Liver (tissue), 8 donors: ENCODE measurements at regions not wholly inside any gene's neighbourhood (a gene's known extent, or its start where the extent isn't known, plus 50 kb on each side); places are given as distances from the start of the nearest gene placed in this dataset.

ENCODE experiments used
- DNase-seq: peaks from one replicate; pipeline ENCODE4 v3.0.0-alpha.2; 2017; ENCODE audit warnings: low spot score
- H3K27ac ChIP-seq, 2 donors: one replicate each; pipeline ENCODE4 v1.7.0; 2013; ENCODE audit warnings: inconsistent platforms in 2 of 2, low read length in 2 of 2, control low read depth in 1 of 2, low read depth in 1 of 2, mild to moderate bottlenecking in 1 of 2
- H3K27me3 ChIP-seq, 4 donors: one replicate each; pipeline versions ENCODE4 v1.6.1 to v1.7.0; 2013; ENCODE audit warnings: low read length in 3 of 4, inconsistent platforms in 1 of 4, mild to moderate bottlenecking in 1 of 4, moderate library complexity in 1 of 4; ENCODE audit not compliant: control insufficient read depth in 4 of 4, insufficient read depth in 4 of 4
- H3K36me3 ChIP-seq, 4 donors: one replicate each; pipeline versions ENCODE4 v1.6.1 to v1.7.0; 2013; ENCODE audit warnings: low read length in 3 of 4, mild to moderate bottlenecking in 3 of 4, low read depth in 1 of 4, moderate library complexity in 1 of 4; ENCODE audit not compliant: control insufficient read depth in 4 of 4, insufficient read depth in 3 of 4
- H3K4me1 ChIP-seq, 4 donors: one replicate each; pipeline versions ENCODE4 v1.6.1 to v1.7.0; 2013; ENCODE audit warnings: low read length in 3 of 4, mild to moderate bottlenecking in 3 of 4, moderate library complexity in 1 of 4; ENCODE audit not compliant: control insufficient read depth in 4 of 4, insufficient read depth in 4 of 4
- H3K4me3 ChIP-seq, 3 donors: one replicate each; pipeline versions ENCODE4 v1.6.1 to v1.7.0; 2013; ENCODE audit warnings: low read length in 3 of 3, control low read depth in 1 of 3, low read depth in 1 of 3, mild to moderate bottlenecking in 1 of 3
- H3K9ac ChIP-seq, 2 donors: one replicate each; pipeline ENCODE4 v1.7.0; 2013; ENCODE audit warnings: low read length in 2 of 2, mild to moderate bottlenecking in 2 of 2, moderate library complexity in 2 of 2, control low read depth in 1 of 2, low read depth in 1 of 2
- H3K9me3 ChIP-seq, 4 donors: one replicate each; pipeline versions ENCODE4 v1.6.1 to v1.7.0; 2013; ENCODE audit warnings: low read length in 3 of 4; ENCODE audit not compliant: control insufficient read depth in 4 of 4
- ATF3 ChIP-seq: IDR thresholded peaks from 2 replicates; pipeline ENCODE4 v1.6.1; 2016; ENCODE audit warnings: antibody characterized with exemption
- CTCF ChIP-seq: fragments of 150-350 bp; IDR thresholded peaks from 2 replicates; pipeline ENCODE4 v1.5.1; 2017; ENCODE audit warnings: improper control_type of control experiment, low read depth, low read length; ENCODE audit not compliant: missing input control
- EGR1 ChIP-seq, 2 donors: IDR thresholded peaks; 2 replicates each; pipeline ENCODE4 v1.6.1; 2016 to 2018; ENCODE audit warnings: antibody characterized with exemption in 2 of 2, low read depth in 2 of 2
- FOXA1 ChIP-seq: IDR thresholded peaks from 2 replicates; pipeline ENCODE4 v1.6.1; 2016; ENCODE audit warnings: antibody characterized with exemption
- FOXA2 ChIP-seq: IDR thresholded peaks from 2 replicates; pipeline ENCODE4 v1.6.1; 2016; ENCODE audit warnings: antibody characterized with exemption
- GABPA ChIP-seq, 2 donors: IDR thresholded peaks in 1 of 2; conservative IDR thresholded peaks in 1 of 2; 2 replicates each; pipeline ENCODE4 v1.6.1; 2016; ENCODE audit warnings: antibody characterized with exemption in 2 of 2, mild to moderate bottlenecking in 1 of 2, moderate library complexity in 1 of 2
- HNF4A ChIP-seq, 2 donors: conservative IDR thresholded peaks; 2 replicates each; pipeline ENCODE4 v1.6.1; 2016; ENCODE audit warnings: antibody characterized with exemption in 2 of 2, mild to moderate bottlenecking in 2 of 2
- HNF4G ChIP-seq: IDR thresholded peaks from 2 replicates; pipeline ENCODE4 v1.6.1; 2016; ENCODE audit warnings: antibody characterized with exemption
- JUND ChIP-seq, 2 donors: IDR thresholded peaks; 2 replicates each; pipeline ENCODE4 v1.6.1; 2016; ENCODE audit warnings: antibody characterized with exemption in 2 of 2
- MAX ChIP-seq: IDR thresholded peaks from 2 replicates; pipeline ENCODE4 v1.6.1; 2016; ENCODE audit warnings: antibody characterized with exemption
- NR2F2 ChIP-seq: IDR thresholded peaks from 2 replicates; pipeline ENCODE4 v1.6.1; 2016; ENCODE audit warnings: antibody characterized with exemption
- RAD21 ChIP-seq, 2 donors: IDR thresholded peaks; 2 replicates each; pipeline ENCODE4 v1.6.1; 2016; ENCODE audit warnings: antibody characterized with exemption in 2 of 2, mild to moderate bottlenecking in 2 of 2
- REST ChIP-seq: IDR thresholded peaks from 2 replicates; pipeline ENCODE4 v1.6.1; 2016; ENCODE audit warnings: antibody characterized with exemption, mild to moderate bottlenecking
- RXRA ChIP-seq, 2 donors: IDR thresholded peaks; 2 replicates each; pipeline ENCODE4 v1.6.1; 2017 to 2018; ENCODE audit warnings: antibody characterized with exemption in 2 of 2, mild to moderate bottlenecking in 1 of 2
- SP1 ChIP-seq: IDR thresholded peaks from 2 replicates; pipeline ENCODE4 v1.6.1; 2018; ENCODE audit warnings: antibody characterized with exemption, mild to moderate bottlenecking
- TAF1 ChIP-seq: conservative IDR thresholded peaks from 2 replicates; pipeline ENCODE4 v1.6.1; 2016; ENCODE audit warnings: antibody characterized with exemption, mild to moderate bottlenecking
- YY1 ChIP-seq: IDR thresholded peaks from 2 replicates; pipeline ENCODE4 v1.6.1; 2016; ENCODE audit warnings: antibody characterized with exemption, mild to moderate bottlenecking
- ZBTB33 ChIP-seq: IDR thresholded peaks from 2 replicates; pipeline ENCODE4 v1.6.1; 2016; ENCODE audit warnings: antibody characterized with exemption
- WGBS: extraction: QIAGEN DNeasy Blood & Tissue Kit; methylation state at CpG from one replicate; pipeline ENCODE4 v1.1.7; 2013; 5-methylcytosine and 5-hydroxymethylcytosine counted together
- donor health status: healthy.
- donor health status: healthy.
- donor health status: healthy.
- donor health status: healthy.
- donor health status: healthy.

- TF ChIP-seq MAX: no peak
- no peak for TF ChIP-seq TAF1
- no peak for TF ChIP-seq RXRA (IDR thresholded peaks at IDR 0.05)
- TF ChIP-seq SP1: no peak
- TF ChIP-seq YY1: no peak
- TF ChIP-seq REST: no peak
- TF ChIP-seq CTCF: no peak
- no peak for TF ChIP-seq ZBTB33
- TF ChIP-seq RAD21 (IDR thresholded peaks at IDR 0.05): no peak
- TF ChIP-seq JUND (IDR thresholded peaks at IDR 0.05): no peak
- TF ChIP-seq ATF3: no peak
- no peak for TF ChIP-seq GABPA (IDR thresholded peaks at IDR 0.05 in 1 of 2, conservative IDR thresholded peaks at IDR 0.05 in 1 of 2)
- no peak for TF ChIP-seq HNF4A (conservative IDR thresholded peaks at IDR 0.05)
- no peak for TF ChIP-seq FOXA1
- TF ChIP-seq NR2F2: no peak
- no peak for TF ChIP-seq EGR1 (IDR thresholded peaks at IDR 0.05; ENCODE audit: low read depth in 2 of 2)
- TF ChIP-seq FOXA2: no peak
- no peak for TF ChIP-seq HNF4G
- Histone ChIP-seq H3K9ac (no peak overlapping the region), H3K27me3 (no peaks in the 10 kb centered on the region), H3K4me3 (no peak overlapping the region), H3K27ac (no peak overlapping the region), H3K4me1 (peaks cover 0 to 14% (median 9%) of the 10 kb centered on the region in 4 donors), H3K36me3 (no peaks in the 10 kb centered on the region), H3K9me3 (no peaks in the 10 kb centered on the region)
- 96% methylated on average over 2 of the region's 2 CpGs for WGBS
- no peak for DNase-seq
Observed at GRCh38 chr5:117561531-117561930, 986.9 kb upstream of the SEMA6A start.
